Fibroblast of lung (primary cell): ENCODE measurements at regions not wholly inside any gene's neighbourhood (a gene's known extent, or its start where the extent isn't known, plus 50 kb on each side); places are given as distances from the start of the nearest gene placed in this dataset.
A peak's percentile ranks its signal among the peaks of the same experiment; 100 is the strongest.
"Not testable (repeated sequence)": the region's sequence is repeated elsewhere in the genome, so short reads cannot be mapped to it uniquely, and the experiment has no call there.

Source experiments
- DNase-seq, 2 donors: peaks; one replicate each; pipeline versions ENCODE4 v3.0.0 to v3.0.0-alpha.2; 2010; ENCODE audit warnings: low read depth in 2 of 2
- H2AFZ ChIP-seq: 2 replicates; pipeline ENCODE4 v1.5.1; 2012; ENCODE audit warnings: low read length, control low read depth, inconsistent platforms
- H3K27ac ChIP-seq: 2 replicates; pipeline ENCODE4 v1.5.1; 2011; ENCODE audit warnings: low read length, control low read depth; ENCODE audit not compliant: insufficient read depth
- H3K27me3 ChIP-seq: 2 replicates; pipeline ENCODE4 v1.5.1; 2011; ENCODE audit warnings: mild to moderate bottlenecking, low read length; ENCODE audit not compliant: control insufficient read depth, insufficient read depth
- H3K36me3 ChIP-seq: 2 replicates; pipeline ENCODE4 v1.5.1; 2011; ENCODE audit warnings: low read length; ENCODE audit not compliant: control insufficient read depth, insufficient read depth
- H3K4me1 ChIP-seq: 2 replicates; pipeline ENCODE4 v1.5.1; 2011; ENCODE audit warnings: low read length; ENCODE audit not compliant: control insufficient read depth, insufficient read depth; ENCODE audit errors: extremely low read depth
- H3K4me2 ChIP-seq: 2 replicates; pipeline ENCODE4 v1.5.1; 2011; ENCODE audit warnings: low read length, control low read depth; ENCODE audit not compliant: insufficient read depth; ENCODE audit errors: extremely low read depth
- H3K4me3 ChIP-seq, 4 experiments: fragments of 200-600 bp in 1 of 4; sonication (generic) in 1 of 4; replicated peaks in 1 of 4; 2 replicates each; pipeline ENCODE4 v1.5.1; 2011 to 2016; ENCODE audit warnings: low read length in 4 of 4, low read depth in 3 of 4, mild to moderate bottlenecking in 3 of 4, control low read depth in 2 of 4, inconsistent platforms in 1 of 4, mixed read lengths in 1 of 4; ENCODE audit not compliant: insufficient read depth in 1 of 4; ENCODE audit errors: control extremely low read depth in 1 of 4
- H3K79me2 ChIP-seq: 2 replicates; pipeline ENCODE4 v1.5.1; 2012; ENCODE audit warnings: mild to moderate bottlenecking, low read length, inconsistent platforms; ENCODE audit not compliant: control insufficient read depth, insufficient read depth
- H3K9ac ChIP-seq: 2 replicates; pipeline ENCODE4 v1.5.1; 2011; ENCODE audit warnings: mild to moderate bottlenecking, low read length, control low read depth; ENCODE audit not compliant: insufficient read depth
- H3K9me3 ChIP-seq: 2 replicates; pipeline ENCODE4 v1.5.1; 2012; ENCODE audit warnings: low read depth, low read length; ENCODE audit not compliant: control insufficient read depth, insufficient read depth
- H4K20me1 ChIP-seq: 2 replicates; pipeline ENCODE4 v1.5.1; 2011; ENCODE audit warnings: low read length; ENCODE audit not compliant: control insufficient read depth, insufficient read depth; ENCODE audit errors: extremely low read depth
- EZH2 ChIP-seq: IDR thresholded peaks from 2 replicates; pipeline ENCODE4 v1.5.1; 2012; ENCODE audit warnings: low read length, control low read depth, mild to moderate bottlenecking; ENCODE audit errors: missing control alignments
- TF ChIP-seq, protein P1 (sequence below), 2 donors: IDR thresholded peaks in 1 of 2; conservative IDR thresholded peaks in 1 of 2; 1 replicate in 1 of 2; 2 replicates in 1 of 2; pipeline ENCODE4 v1.5.1; 2011 to 2012; ENCODE audit warnings: low read length in 2 of 2, control low read depth in 1 of 2, inconsistent platforms in 1 of 2, low read depth in 1 of 2, mild to moderate bottlenecking in 1 of 2

DNA sequence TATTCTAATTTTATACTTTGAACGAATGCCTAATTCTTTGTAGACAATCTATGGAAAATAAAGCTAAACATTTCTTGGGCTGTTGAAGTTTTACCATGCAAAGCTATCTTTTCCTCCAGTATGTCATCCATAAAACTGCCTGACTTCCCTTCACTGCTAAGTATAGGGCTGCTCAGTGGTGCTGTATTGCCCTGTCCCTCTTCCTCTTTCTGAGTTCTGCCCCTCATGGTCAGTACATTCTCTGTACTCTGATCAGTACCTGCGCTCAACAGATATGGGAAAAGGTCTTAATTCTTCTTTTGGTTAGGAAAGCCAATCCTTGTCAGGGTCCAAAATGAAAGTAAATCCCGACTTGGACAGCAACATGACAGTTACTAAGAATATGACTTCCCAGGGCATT is 321.9 kb downstream of the RAD51AP2 start:
- H3K4me3 ChIP-seq = no peak overlapping the region
- no peaks in the 10 kb centered on the region for H4K20me1 ChIP-seq
- no peak for TF ChIP-seq EZH2
- TF ChIP-seq, protein P1, sequence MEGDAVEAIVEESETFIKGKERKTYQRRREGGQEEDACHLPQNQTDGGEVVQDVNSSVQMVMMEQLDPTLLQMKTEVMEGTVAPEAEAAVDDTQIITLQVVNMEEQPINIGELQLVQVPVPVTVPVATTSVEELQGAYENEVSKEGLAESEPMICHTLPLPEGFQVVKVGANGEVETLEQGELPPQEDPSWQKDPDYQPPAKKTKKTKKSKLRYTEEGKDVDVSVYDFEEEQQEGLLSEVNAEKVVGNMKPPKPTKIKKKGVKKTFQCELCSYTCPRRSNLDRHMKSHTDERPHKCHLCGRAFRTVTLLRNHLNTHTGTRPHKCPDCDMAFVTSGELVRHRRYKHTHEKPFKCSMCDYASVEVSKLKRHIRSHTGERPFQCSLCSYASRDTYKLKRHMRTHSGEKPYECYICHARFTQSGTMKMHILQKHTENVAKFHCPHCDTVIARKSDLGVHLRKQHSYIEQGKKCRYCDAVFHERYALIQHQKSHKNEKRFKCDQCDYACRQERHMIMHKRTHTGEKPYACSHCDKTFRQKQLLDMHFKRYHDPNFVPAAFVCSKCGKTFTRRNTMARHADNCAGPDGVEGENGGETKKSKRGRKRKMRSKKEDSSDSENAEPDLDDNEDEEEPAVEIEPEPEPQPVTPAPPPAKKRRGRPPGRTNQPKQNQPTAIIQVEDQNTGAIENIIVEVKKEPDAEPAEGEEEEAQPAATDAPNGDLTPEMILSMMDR (conservative IDR thresholded peaks at IDR 0.05 in 1 of 2, IDR thresholded peaks at IDR 0.05 in 1 of 2; ENCODE audit: low read depth in 1 of 2, low read length in 2 of 2) = no peak
- H3K36me3 ChIP-seq = no peaks in the 10 kb centered on the region
- H3K4me2 ChIP-seq = no peak overlapping the region
- no peaks in the 10 kb centered on the region for H3K4me1 ChIP-seq
- no peak for DNase-seq
- no peaks in the 10 kb centered on the region for H3K79me2 ChIP-seq
- H3K9ac ChIP-seq = no peak overlapping the region
- H2AFZ ChIP-seq = no peak overlapping the region
- no peaks in the 10 kb centered on the region for H3K9me3 ChIP-seq
- no peaks in the 10 kb centered on the region for H3K27me3 ChIP-seq
- no peak overlapping the region for H3K27ac ChIP-seq

DNA sequence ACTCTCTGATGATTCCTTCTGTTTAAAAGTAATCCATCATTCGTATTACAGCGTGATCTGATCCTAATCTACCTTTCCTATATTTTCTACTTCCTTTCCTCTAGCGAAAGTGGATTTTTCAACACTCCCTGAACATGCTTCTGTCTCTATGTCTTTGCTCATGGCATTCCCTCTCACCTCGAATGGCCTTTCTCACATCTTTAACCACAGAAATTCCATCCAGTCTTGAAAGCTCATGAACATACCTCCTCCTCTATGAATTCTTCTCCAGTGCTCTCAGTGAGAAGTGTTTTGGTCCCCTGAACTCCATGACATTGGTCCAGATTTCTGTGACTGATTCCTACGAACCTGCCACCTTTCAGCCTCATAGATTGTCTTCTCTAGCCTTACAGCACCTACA is 323.2 kb downstream of the RAD51AP2 start:
- Histone ChIP-seq H3K4me3 (no peak overlapping the region), H3K9me3 (no peaks in the 10 kb centered on the region), H2AFZ (no peak overlapping the region), H3K27me3 (no peaks in the 10 kb centered on the region), H3K27ac (no peak overlapping the region), H3K36me3 (no peaks in the 10 kb centered on the region), H3K79me2 (no peaks in the 10 kb centered on the region), H3K4me2 (no peak overlapping the region), H3K9ac (no peak overlapping the region), H3K4me1 (no peaks in the 10 kb centered on the region), H4K20me1 (no peaks in the 10 kb centered on the region)
- DNase-seq = peak in 1 of 2 donors; percentile 56
- TF ChIP-seq EZH2 = no peak
- TF ChIP-seq, protein P1 (conservative IDR thresholded peaks at IDR 0.05 in 1 of 2, IDR thresholded peaks at IDR 0.05 in 1 of 2; ENCODE audit: low read depth in 1 of 2, low read length in 2 of 2) = no peak

- no peak overlapping the region for H3K4me3 ChIP-seq
- TF ChIP-seq, protein P1 (conservative IDR thresholded peaks at IDR 0.05 in 1 of 2, IDR thresholded peaks at IDR 0.05 in 1 of 2; ENCODE audit: low read depth in 1 of 2, low read length in 2 of 2) = no peak
- no peak for TF ChIP-seq EZH2
Observed at GRCh38 chr2:17194083-17194482, 324.2 kb downstream of the RAD51AP2 start.

DNA sequence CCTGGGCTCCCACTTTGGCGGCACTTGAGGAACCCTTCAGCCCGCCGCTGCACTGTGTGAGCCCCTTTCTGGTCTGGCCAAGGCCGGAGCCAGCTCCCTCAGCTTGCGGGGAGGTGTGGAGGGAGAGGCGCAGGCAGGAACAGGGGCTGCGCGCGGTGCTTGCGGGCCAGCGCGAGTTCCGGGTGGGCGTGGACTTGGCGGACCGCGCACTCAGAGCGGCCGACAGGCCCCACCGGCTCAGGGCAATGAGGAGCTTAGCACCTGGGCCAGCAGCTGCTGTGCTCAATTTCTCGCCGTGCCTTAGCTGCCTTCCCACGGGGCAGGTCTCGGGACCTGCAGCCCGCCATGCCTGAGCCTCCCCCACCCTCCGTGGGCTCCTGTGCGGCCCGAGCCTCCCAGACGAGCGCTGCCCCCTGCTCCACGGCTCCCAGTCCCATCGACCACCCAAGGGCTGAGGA is 324.8 kb downstream of the RAD51AP2 start:
- H2AFZ ChIP-seq, H4K20me1 ChIP-seq, H3K36me3 ChIP-seq, H3K79me2 ChIP-seq, H3K9ac ChIP-seq, H3K9me3 ChIP-seq, DNase-seq, H3K27ac ChIP-seq, H3K4me1 ChIP-seq, H3K4me3 ChIP-seq, H3K27me3 ChIP-seq, H3K4me2 ChIP-seq: not testable (repeated sequence)

More at GRCh38 chr2:17194083-17194482, 324.2 kb downstream of the RAD51AP2 start:
- Histone ChIP-seq H3K4me2 (no peak overlapping the region), H2AFZ (no peak overlapping the region), H3K36me3 (no peaks in the 10 kb centered on the region), H3K27ac (no peak overlapping the region), H3K4me1 (no peaks in the 10 kb centered on the region), H3K9me3 (no peaks in the 10 kb centered on the region), H3K79me2 (no peaks in the 10 kb centered on the region), H3K27me3 (no peaks in the 10 kb centered on the region), H3K9ac (no peak overlapping the region), H4K20me1 (no peaks in the 10 kb centered on the region)
- DNase-seq = no peak
